Neural cell (in vitro differentiated cells): ENCODE measurements at regions not wholly inside any gene's neighbourhood (a gene's known extent, or its start where the extent isn't known, plus 50 kb on each side); places are given as distances from the start of the nearest gene placed in this dataset.

Source experiments
- CTCF ChIP-seq: fragments of 450-650 bp; IDR thresholded peaks from 2 replicates; pipeline ENCODE4 v1.5.1; 2014; ENCODE audit warnings: antibody characterized with exemption, mild to moderate bottlenecking, moderate library complexity; ENCODE audit not compliant: poor library complexity, severe bottlenecking
- EP300 ChIP-seq: fragments of 450-650 bp; conservative IDR thresholded peaks from 2 replicates; pipeline ENCODE4 v1.6.1; 2014; ENCODE audit warnings: antibody characterized with exemption, mild to moderate bottlenecking, moderate library complexity; ENCODE audit not compliant: poor library complexity, severe bottlenecking
- EZH2 ChIP-seq: fragments of 200-600, 300-800 bp; shearing (Covaris generic), sonication (generic); IDR thresholded peaks from 2 replicates; pipeline ENCODE4 v1.6.1; 2014; ENCODE audit warnings: antibody characterized with exemption, low read length, borderline replicate concordance, mild to moderate bottlenecking; ENCODE audit not compliant: insufficient read depth, poor library complexity, severe bottlenecking
- POLR2AphosphoS5 ChIP-seq: IDR thresholded peaks from 2 replicates; pipeline ENCODE4 v1.6.1; 2012
- RAD21 ChIP-seq: fragments of 450-650 bp; conservative IDR thresholded peaks from 2 replicates; pipeline ENCODE4 v1.6.1; 2014; ENCODE audit warnings: antibody characterized with exemption, mild to moderate bottlenecking, moderate library complexity
- SMC3 ChIP-seq: fragments of 450-650 bp; conservative IDR thresholded peaks from 2 replicates; pipeline ENCODE4 v1.6.1; 2014; ENCODE audit warnings: antibody characterized with exemption, mild to moderate bottlenecking, moderate library complexity; ENCODE audit not compliant: poor library complexity
- TAF1 ChIP-seq: IDR thresholded peaks from 2 replicates; pipeline ENCODE4 v1.6.1; 2012; ENCODE audit warnings: low read depth

- no peak for TF ChIP-seq CTCF
- no peak for TF ChIP-seq EZH2
- TF ChIP-seq POLR2AphosphoS5: no peak
- no peak for TF ChIP-seq SMC3
- TF ChIP-seq RAD21: no peak
- no peak for TF ChIP-seq EP300
- no peak for TF ChIP-seq TAF1
Measured at GRCh38 chr5:57833489-57833888, 350.9 kb upstream of the ACTBL2 start.
